Stimulated activated effector memory CD8-positive, alpha-beta T cell treated with anti-CD3 and anti-CD28 coated beads, Interleukin-12 subunit alpha, Interleukin-12 subunit beta, amount 100 ng/mL, for 72 hours (primary cell): ENCODE measurements at regions not wholly inside any gene's neighbourhood (a gene's known extent, or its start where the extent isn't known, plus 50 kb on each side); places are given as distances from the start of the nearest gene placed in this dataset.

Source experiments
- ATAC-seq: fragments of 150-1000 bp; cut with Tn5 transposase; 2 replicates; pipeline ENCODE4 v1.10.0; 2021
- DNase-seq, 2 donors: peaks; one replicate each; pipeline ENCODE4 v3.0.0; 2021 to 2022; ENCODE audit warnings: low spot score in 2 of 2
- H3K27ac Mint-ChIP-seq: one replicate; pipeline ENCODE4 v1.8.0; 2022; ENCODE audit warnings: mild to moderate bottlenecking, mixed read lengths
- H3K36me3 Mint-ChIP-seq: one replicate; pipeline ENCODE4 v1.8.0; 2022; ENCODE audit warnings: mild to moderate bottlenecking, mixed read lengths
- H3K4me1 Mint-ChIP-seq: one replicate; pipeline ENCODE4 v1.8.0; 2022; ENCODE audit warnings: mixed read lengths
- H3K4me3 Mint-ChIP-seq: one replicate; pipeline ENCODE4 v1.8.0; 2022; ENCODE audit warnings: mild to moderate bottlenecking, mixed read lengths
- H3K9me3 Mint-ChIP-seq: one replicate; pipeline ENCODE4 v1.8.0; 2022; ENCODE audit warnings: mixed read lengths

DNA sequence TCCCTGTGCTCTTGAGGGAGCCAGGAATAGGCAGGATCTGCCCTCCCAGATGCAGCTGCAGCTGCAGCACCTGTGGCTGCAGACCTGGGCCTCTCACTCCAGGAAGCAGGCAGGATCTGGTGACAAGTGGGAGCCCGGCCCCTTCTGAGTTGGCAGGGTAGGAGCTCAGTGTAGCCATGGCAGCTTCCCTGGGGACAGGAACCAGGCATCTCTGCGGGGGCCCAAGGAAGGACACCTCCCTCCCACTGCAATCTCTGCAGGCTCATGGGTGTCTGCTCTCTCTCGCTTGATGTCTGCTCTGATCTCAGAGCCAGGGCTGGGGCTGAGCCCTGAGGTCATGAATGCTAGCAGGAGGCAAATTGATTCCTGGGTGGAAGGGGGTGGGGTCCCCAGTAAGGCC lies 592.5 kb upstream of the CA10 start:
- H3K4me1 Mint-ChIP-seq, result no peaks in the 10 kb centered on the region
- no peak for DNase-seq

DNA sequence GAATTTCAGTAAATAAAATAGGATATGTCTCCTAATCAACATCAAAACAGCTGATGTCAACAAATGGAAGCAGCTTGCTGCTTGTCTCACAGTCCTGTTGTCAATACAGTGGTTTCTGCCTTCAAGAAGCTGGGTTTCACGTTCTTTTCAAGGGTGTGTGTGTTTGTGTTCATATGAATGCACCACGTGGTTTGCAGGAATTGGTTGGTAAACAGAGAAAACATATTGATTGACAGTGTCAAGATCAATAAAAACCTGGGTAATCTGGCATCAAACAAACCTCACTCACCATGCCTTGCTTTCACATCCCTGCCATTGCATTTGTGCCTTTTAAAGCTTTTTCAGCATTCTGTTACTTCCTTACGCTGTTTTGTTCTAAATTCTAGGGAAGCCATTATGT lies 585.7 kb upstream of the CA10 start:
- no peak overlapping the region for H3K27ac Mint-ChIP-seq
- no peaks in the 10 kb centered on the region for H3K4me1 Mint-ChIP-seq
- no peak for ATAC-seq

More for the DNA sequence above, 592.5 kb upstream of the CA10 start:
- Mint-ChIP-seq H3K9me3 (peaks cover 7% of the 10 kb centered on the region), H3K27ac (no peak overlapping the region), H3K4me3 (no peak overlapping the region), H3K36me3 (no peaks in the 10 kb centered on the region)
- no peak for ATAC-seq

GRCh38 chr17:52740006-52740405 lies 581.5 kb upstream of the CA10 start:
- Mint-ChIP-seq H3K9me3 (peaks cover 3% of the 10 kb centered on the region), H3K4me3 (no peak overlapping the region), H3K4me1 (no peaks in the 10 kb centered on the region), H3K27ac (no peak overlapping the region), H3K36me3 (no peaks in the 10 kb centered on the region)
- DNase-seq (no peak), ATAC-seq (no peak)

More for the DNA sequence above, 585.7 kb upstream of the CA10 start:
- Mint-ChIP-seq H3K4me3 (no peak overlapping the region), H3K36me3 (no peaks in the 10 kb centered on the region), H3K9me3 (peaks cover 3% of the 10 kb centered on the region)
- DNase-seq, result no peak

DNA sequence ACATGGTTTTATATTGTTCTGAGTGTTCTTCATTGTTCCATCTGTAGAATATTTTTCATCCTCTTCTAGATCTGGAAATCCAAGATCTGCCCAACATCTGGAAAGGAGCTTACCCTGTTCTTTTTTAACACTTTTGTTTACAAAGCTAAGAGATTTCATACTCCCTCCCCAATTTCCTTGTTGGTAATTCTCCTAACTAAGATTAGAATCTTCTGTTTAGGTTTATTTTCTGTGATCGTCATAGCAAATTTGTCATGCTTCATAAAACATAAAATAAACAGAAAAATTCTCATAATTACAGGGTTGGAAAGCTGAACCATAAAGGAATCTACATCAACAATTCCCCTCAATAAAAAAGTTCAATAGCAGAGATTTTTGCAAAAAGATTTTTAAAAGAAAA lies 580.3 kb upstream of the CA10 start:
- no peak overlapping the region for H3K27ac Mint-ChIP-seq
- no peaks in the 10 kb centered on the region for H3K36me3 Mint-ChIP-seq
- H3K4me1 Mint-ChIP-seq, result no peaks in the 10 kb centered on the region
- H3K4me3 Mint-ChIP-seq, result no peak overlapping the region
- DNase-seq (no peak), ATAC-seq (no peak)
- peaks cover 10% of the 10 kb centered on the region for H3K9me3 Mint-ChIP-seq

GRCh38 chr17:52737071-52737470 lies 578.6 kb upstream of the CA10 start:
- Mint-ChIP-seq H3K4me3 (no peak overlapping the region), H3K27ac (no peak overlapping the region), H3K4me1 (no peaks in the 10 kb centered on the region), H3K36me3 (no peaks in the 10 kb centered on the region), H3K9me3 (peaks cover 14% of the 10 kb centered on the region)
- no peak for DNase-seq
- ATAC-seq, result no peak

- no peak for ATAC-seq
- no peak for DNase-seq
- Mint-ChIP-seq H3K9me3 (peaks cover 10% of the 10 kb centered on the region), H3K36me3 (no peaks in the 10 kb centered on the region), H3K4me1 (no peaks in the 10 kb centered on the region), H3K4me3 (no peak overlapping the region), H3K27ac (no peak overlapping the region)
Observed at GRCh38 chr17:52732841-52733240, 574.3 kb upstream of the CA10 start.

- Mint-ChIP-seq H3K4me1 (no peaks in the 10 kb centered on the region), H3K36me3 (no peaks in the 10 kb centered on the region), H3K27ac (no peak overlapping the region), H3K4me3 (no peak overlapping the region), H3K9me3 (peaks cover 3% of the 10 kb centered on the region)
- DNase-seq, result no peak
- ATAC-seq, result no peak
Observed at GRCh38 chr17:52724578-52724977, 566.1 kb upstream of the CA10 start.

DNA sequence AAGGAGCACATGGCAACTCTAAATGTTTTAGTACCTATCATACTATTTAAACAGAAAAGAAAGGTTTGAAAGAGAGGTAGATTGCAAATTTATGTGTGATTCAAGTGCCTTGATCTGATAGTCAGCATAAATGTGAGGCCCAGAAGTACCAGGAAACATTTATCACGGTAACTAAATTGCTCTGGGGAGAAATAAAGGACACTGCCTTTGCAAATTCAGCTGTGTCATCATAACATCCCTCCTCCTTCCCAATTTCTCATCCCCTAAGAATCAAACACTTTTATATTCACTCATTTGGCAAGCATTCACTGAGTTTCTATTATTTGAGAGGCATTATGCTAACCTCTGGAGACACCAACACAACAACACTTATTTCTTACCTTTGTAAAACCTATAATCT lies 563.4 kb upstream of the CA10 start:
- ATAC-seq (no peak), DNase-seq (no peak)
- no peak overlapping the region for H3K27ac Mint-ChIP-seq
- no peaks in the 10 kb centered on the region for H3K36me3 Mint-ChIP-seq
- peaks cover 13% of the 10 kb centered on the region for H3K9me3 Mint-ChIP-seq
- H3K4me3 Mint-ChIP-seq, result no peak overlapping the region
- no peaks in the 10 kb centered on the region for H3K4me1 Mint-ChIP-seq

GRCh38 chr17:52710363-52710901 lies 551.9 kb upstream of the CA10 start:
- H3K9me3 Mint-ChIP-seq, result peaks cover 13% of the 10 kb centered on the region

GRCh38 chr17:52709724-52710123 lies 551.2 kb upstream of the CA10 start:
- no peak for ATAC-seq
- peaks cover 13% of the 10 kb centered on the region for H3K9me3 Mint-ChIP-seq

More at GRCh38 chr17:52710363-52710901, 551.9 kb upstream of the CA10 start:
- H3K4me1 Mint-ChIP-seq, result no peaks in the 10 kb centered on the region
- ATAC-seq, result no peak
- no peak overlapping the region for H3K4me3 Mint-ChIP-seq
- no peak for DNase-seq
- H3K36me3 Mint-ChIP-seq, result no peaks in the 10 kb centered on the region
- no peak overlapping the region for H3K27ac Mint-ChIP-seq

DNA sequence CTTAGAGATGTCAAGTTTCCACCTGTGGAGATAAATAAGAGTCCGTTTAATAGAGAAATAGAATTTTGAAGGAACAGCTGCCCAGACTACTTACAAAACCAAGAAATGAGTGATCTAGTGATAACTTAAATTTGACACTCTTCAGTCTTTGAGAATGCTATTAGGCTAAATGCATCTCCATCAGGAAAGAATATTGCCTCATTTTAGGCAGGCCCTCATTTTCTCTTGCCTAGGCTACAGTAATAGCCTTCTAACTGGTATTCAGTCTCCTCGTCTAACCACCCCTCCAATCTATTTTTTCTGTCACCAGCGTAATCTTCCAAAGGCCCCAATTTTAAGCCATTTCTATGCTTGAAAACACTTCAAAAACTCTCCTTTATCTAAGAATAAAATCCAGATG lies 537.8 kb upstream of the CA10 start:
- H3K27ac Mint-ChIP-seq, result no peak overlapping the region
- no peaks in the 10 kb centered on the region for H3K4me1 Mint-ChIP-seq
- H3K36me3 Mint-ChIP-seq, result no peaks in the 10 kb centered on the region
- no peak overlapping the region for H3K4me3 Mint-ChIP-seq
- H3K9me3 Mint-ChIP-seq, result peaks cover 13% of the 10 kb centered on the region
- DNase-seq (no peak), ATAC-seq (no peak)

More at GRCh38 chr17:52709724-52710123, 551.2 kb upstream of the CA10 start:
- no peak for DNase-seq
- H3K4me1 Mint-ChIP-seq, result no peaks in the 10 kb centered on the region
- no peaks in the 10 kb centered on the region for H3K36me3 Mint-ChIP-seq
- H3K27ac Mint-ChIP-seq, result no peak overlapping the region
- H3K4me3 Mint-ChIP-seq, result no peak overlapping the region

DNA sequence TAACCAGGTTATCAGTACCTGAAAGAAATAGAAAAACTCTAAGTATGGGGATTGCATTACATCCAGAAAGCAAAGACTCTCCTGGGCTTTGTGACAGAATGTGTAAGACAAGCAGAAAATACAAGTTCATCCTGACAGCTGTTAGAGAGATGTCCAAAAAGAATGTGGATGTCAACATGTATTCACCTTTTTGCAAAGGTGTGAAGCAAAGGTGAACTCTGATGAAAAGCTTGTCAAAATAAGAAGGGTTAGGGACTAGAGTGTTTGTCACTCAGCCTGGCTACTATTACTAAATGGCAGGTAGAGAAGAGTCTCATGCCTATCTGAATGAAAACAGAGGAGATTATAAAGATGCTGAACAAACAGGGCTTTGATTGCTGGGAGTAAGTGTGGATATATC lies 527.6 kb upstream of the CA10 start:
- Mint-ChIP-seq H3K27ac (no peak overlapping the region), H3K4me3 (no peak overlapping the region), H3K36me3 (no peaks in the 10 kb centered on the region), H3K9me3 (peaks cover 15% of the 10 kb centered on the region), H3K4me1 (no peaks in the 10 kb centered on the region)
- ATAC-seq (no peak), DNase-seq (no peak)

- no peak for DNase-seq
- H3K36me3 Mint-ChIP-seq, result no peaks in the 10 kb centered on the region
- H3K4me1 Mint-ChIP-seq, result no peaks in the 10 kb centered on the region
- no peak overlapping the region for H3K4me3 Mint-ChIP-seq
- no peak for ATAC-seq
- peaks cover 29% of the 10 kb centered on the region for H3K9me3 Mint-ChIP-seq
- H3K27ac Mint-ChIP-seq, result no peak overlapping the region
Observed at GRCh38 chr17:52681480-52681879, 523.0 kb upstream of the CA10 start.

GRCh38 chr17:52678211-52678610 lies 519.7 kb upstream of the CA10 start:
- no peak for ATAC-seq
- H3K36me3 Mint-ChIP-seq, result no peaks in the 10 kb centered on the region
- no peak overlapping the region for H3K27ac Mint-ChIP-seq
- H3K9me3 Mint-ChIP-seq, result peaks cover 29% of the 10 kb centered on the region
- no peak for DNase-seq
- H3K4me3 Mint-ChIP-seq, result no peak overlapping the region
- H3K4me1 Mint-ChIP-seq, result no peaks in the 10 kb centered on the region

DNA sequence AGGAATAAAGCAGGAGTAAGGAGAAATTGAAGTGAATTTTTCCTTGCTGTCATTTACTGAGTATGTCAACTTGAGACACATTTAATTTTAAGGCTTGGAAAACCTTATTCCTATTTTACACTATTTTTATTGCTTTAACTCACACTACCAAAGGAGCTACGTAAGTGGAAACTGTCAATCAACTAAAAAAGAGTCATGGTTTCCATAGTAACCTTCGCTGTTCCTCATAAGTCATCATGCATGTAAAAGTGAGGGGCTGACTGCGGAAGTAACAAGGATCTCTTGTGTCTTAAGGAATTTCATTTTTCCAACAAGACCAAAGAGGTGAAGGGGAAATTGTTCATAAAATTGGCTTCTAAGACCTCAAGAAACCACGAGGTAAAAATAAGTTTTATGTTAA lies 516.2 kb upstream of the CA10 start:
- ATAC-seq (no peak), DNase-seq (no peak)
- no peak overlapping the region for H3K27ac Mint-ChIP-seq
- H3K4me1 Mint-ChIP-seq, result no peaks in the 10 kb centered on the region
- H3K36me3 Mint-ChIP-seq, result no peaks in the 10 kb centered on the region
- no peak overlapping the region for H3K4me3 Mint-ChIP-seq
- peaks cover 18% of the 10 kb centered on the region for H3K9me3 Mint-ChIP-seq

- Mint-ChIP-seq H3K4me1 (no peaks in the 10 kb centered on the region), H3K27ac (no peak overlapping the region), H3K36me3 (no peaks in the 10 kb centered on the region), H3K9me3 (peaks cover 13% of the 10 kb centered on the region), H3K4me3 (no peak overlapping the region)
- DNase-seq, result no peak
- no peak for ATAC-seq
Observed at GRCh38 chr17:52673791-52674190, 515.3 kb upstream of the CA10 start.

DNA sequence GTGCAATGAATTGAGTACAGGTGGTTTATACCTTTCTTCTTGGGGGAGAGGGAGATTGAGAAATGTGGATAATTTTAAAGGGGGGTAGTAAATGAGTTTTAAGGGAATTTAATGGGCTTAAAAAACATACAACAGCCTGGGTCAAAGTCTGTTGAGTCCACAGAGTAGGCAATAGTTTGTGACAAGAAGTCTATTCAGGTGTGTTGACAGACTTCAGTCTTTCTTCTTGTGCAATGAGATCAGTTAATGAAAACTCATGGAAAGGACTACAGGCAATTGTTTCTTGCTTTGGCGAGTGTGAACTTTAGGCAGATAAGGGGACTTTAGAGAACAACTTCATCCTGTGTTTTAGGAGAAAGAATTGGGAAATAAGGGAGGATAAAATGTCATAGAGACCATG lies 507.8 kb upstream of the CA10 start:
- Mint-ChIP-seq H3K4me3 (no peak overlapping the region), H3K36me3 (no peaks in the 10 kb centered on the region), H3K9me3 (peaks cover 7% of the 10 kb centered on the region), H3K27ac (no peak overlapping the region), H3K4me1 (no peaks in the 10 kb centered on the region)
- DNase-seq (no peak), ATAC-seq (no peak)
